GM23338 (cell line): ENCODE measurements at regions not wholly inside any gene's neighbourhood (a gene's known extent, or its start where the extent isn't known, plus 50 kb on each side); places are given as distances from the start of the nearest gene placed in this dataset.

Source experiments
- ATAC-seq: fragments of 200-7000 bp; cut with Tn5 transposase; 3 replicates; pipeline ENCODE4 v1.9.1; 2020
- DNase-seq: peaks from one replicate; pipeline ENCODE4 v3.0.0-alpha.2; 2015; ENCODE audit warnings: low spot score
- H2AFZ ChIP-seq: fragments of 200-600 bp; sonication (generic); 2 replicates; pipeline ENCODE4 v1.8.0; 2016; ENCODE audit warnings: antibody characterized with exemption, mild to moderate bottlenecking, moderate library complexity
- H3F3A ChIP-seq: fragments of 200-600 bp; sonication (generic); replicated peaks from 2 replicates; pipeline ENCODE4 v1.8.0; 2017; ENCODE audit warnings: antibody characterized with exemption, mixed run types, low read depth
- H3K27ac ChIP-seq: fragments of 200-600 bp; sonication (generic); 2 replicates; pipeline ENCODE4 v1.6.1; 2016; ENCODE audit warnings: low read depth
- H3K27me3 ChIP-seq: fragments of 200-600 bp; sonication (generic); 2 replicates; pipeline ENCODE4 v1.8.0; 2016; ENCODE audit warnings: mild to moderate bottlenecking, mixed run types, moderate library complexity; ENCODE audit not compliant: insufficient read depth
- H3K36me3 ChIP-seq: fragments of 200-600 bp; sonication (generic); 2 replicates; pipeline ENCODE4 v1.8.0; 2016; ENCODE audit warnings: mild to moderate bottlenecking; ENCODE audit not compliant: insufficient read depth
- H3K4me1 ChIP-seq: fragments of 200-600 bp; sonication (generic); 2 replicates; pipeline ENCODE4 v1.8.0; 2016; ENCODE audit warnings: mild to moderate bottlenecking, moderate library complexity; ENCODE audit not compliant: insufficient read depth
- H3K4me2 ChIP-seq: fragments of 200-600 bp; sonication (generic); 2 replicates; pipeline ENCODE4 v1.7.1; 2017; ENCODE audit warnings: mixed run types
- H3K4me3 ChIP-seq: fragments of 200-600 bp; sonication (generic); 2 replicates; pipeline ENCODE4 v1.6.1; 2016; ENCODE audit warnings: mixed run types
- H3K79me2 ChIP-seq: fragments of 200-600 bp; sonication (generic); replicated peaks from 2 replicates; pipeline ENCODE4 v1.8.0; 2017; ENCODE audit warnings: mild to moderate bottlenecking; ENCODE audit not compliant: insufficient read depth
- H3K9me2 ChIP-seq: fragments of 200-600 bp; sonication (generic); 2 replicates; pipeline ENCODE4 v1.8.0; 2017; ENCODE audit not compliant: insufficient read depth
- H4K20me1 ChIP-seq: fragments of 200-600 bp; sonication (generic); replicated peaks from 2 replicates; pipeline ENCODE4 v1.8.0; 2017; ENCODE audit warnings: mild to moderate bottlenecking; ENCODE audit not compliant: insufficient read depth
- H3K27ac Mint-ChIP-seq: 2 replicates; pipeline ENCODE4 v1.8.0; 2020; ENCODE audit warnings: inconsistent platforms, mild to moderate bottlenecking, moderate library complexity, mixed read lengths
- H3K27me3 Mint-ChIP-seq: 3 replicates; pipeline ENCODE4 v1.8.0; 2022; ENCODE audit warnings: low read depth, mild to moderate bottlenecking, moderate library complexity, mixed read lengths, inconsistent platforms; ENCODE audit not compliant: insufficient read depth, poor library complexity
- H3K36me3 Mint-ChIP-seq: 3 replicates; pipeline ENCODE4 v1.8.0; 2021; ENCODE audit warnings: low read depth, mild to moderate bottlenecking, inconsistent platforms, moderate library complexity, mixed read lengths
- H3K4me1 Mint-ChIP-seq: 3 replicates; pipeline ENCODE4 v1.8.0; 2020; ENCODE audit warnings: mild to moderate bottlenecking, inconsistent platforms, mixed read lengths
- H3K4me3 Mint-ChIP-seq: 3 replicates; pipeline ENCODE4 v1.8.0; 2021; ENCODE audit warnings: moderate library complexity, mild to moderate bottlenecking, inconsistent platforms, mixed read lengths
- H3K9me3 Mint-ChIP-seq: 3 replicates; pipeline ENCODE4 v1.8.0; 2020; ENCODE audit warnings: moderate library complexity, mild to moderate bottlenecking, inconsistent platforms, mixed read lengths
- CREB1 ChIP-seq: fragments of 250-450 bp; sonication (Bioruptor Pico); IDR thresholded peaks from 2 replicates; pipeline ENCODE4 v1.5.0; 2020; ENCODE audit warnings: low read depth, mild to moderate bottlenecking, moderate library complexity
- CTCF ChIP-seq, 2 experiments: fragments of 200-600 bp in 1 of 2; sonication (generic) in 1 of 2; conservative IDR thresholded peaks; 2 replicates each; pipeline versions ENCODE4 v1.5.1 to v1.6.1; 2016 to 2017; ENCODE audit warnings: antibody characterized with exemption in 2 of 2, low read depth in 2 of 2, mild to moderate bottlenecking in 2 of 2, moderate library complexity in 1 of 2
- EZH2 ChIP-seq: fragments of 200-600 bp; sonication (generic); IDR thresholded peaks from one replicate; pipeline ENCODE4 v1.8.0; 2017; ENCODE audit warnings: antibody characterized with exemption, mild to moderate bottlenecking, low read depth; ENCODE audit not compliant: unreplicated experiment
- EZH2phosphoT487 ChIP-seq: fragments of 200-600 bp; sonication (generic); IDR thresholded peaks from one replicate; pipeline ENCODE4 v1.8.1; 2018; ENCODE audit warnings: antibody characterized with exemption; ENCODE audit not compliant: unreplicated experiment
- JUNB ChIP-seq: IDR thresholded peaks from one replicate; pipeline ENCODE4 v1.6.1; 2016; ENCODE audit warnings: antibody characterized with exemption; ENCODE audit not compliant: unreplicated experiment
- NANOG ChIP-seq: IDR thresholded peaks from 2 replicates; pipeline ENCODE4 v1.6.1; 2016; ENCODE audit warnings: antibody characterized with exemption, borderline replicate concordance
- REST ChIP-seq: IDR thresholded peaks from one replicate; pipeline ENCODE4 v1.6.1; 2018; ENCODE audit warnings: antibody characterized with exemption; ENCODE audit not compliant: unreplicated experiment
- STAT1 ChIP-seq: IDR thresholded peaks from one replicate; pipeline ENCODE4 v1.6.1; 2016; ENCODE audit warnings: antibody characterized with exemption; ENCODE audit not compliant: unreplicated experiment
- ZNF114 ChIP-seq: fragments of 250-450 bp; sonication (Bioruptor Pico); IDR thresholded peaks from 2 replicates; pipeline ENCODE4 v1.5.0; 2020; ENCODE audit warnings: mild to moderate bottlenecking, moderate library complexity
- ZNF462 ChIP-seq: fragments of 250-450 bp; sonication (Bioruptor Pico); IDR thresholded peaks from 2 replicates; pipeline ENCODE4 v1.5.0; 2020; ENCODE audit warnings: mild to moderate bottlenecking, moderate library complexity

GRCh38 chr10:27440478-27440877 is 63.6 kb upstream of the RAB18 start:
- Mint-ChIP-seq H3K4me1 (no peaks in the 10 kb centered on the region), H3K4me3 (no peak overlapping the region), H3K36me3 (no peaks in the 10 kb centered on the region), H3K9me3 (no peaks in the 10 kb centered on the region), H3K27ac (no peak overlapping the region), H3K27me3 (peaks cover 2% of the 10 kb centered on the region)
- Histone ChIP-seq H3K36me3 (no peaks in the 10 kb centered on the region), H4K20me1 (no peaks in the 10 kb centered on the region), H3F3A (no peaks in the 10 kb centered on the region), H3K4me1 (no peaks in the 10 kb centered on the region), H3K4me2 (no peak overlapping the region), H3K27me3 (no peaks in the 10 kb centered on the region), H2AFZ (no peak overlapping the region), H3K79me2 (no peaks in the 10 kb centered on the region), H3K27ac (no peak overlapping the region), H3K4me3 (no peak overlapping the region), H3K9me2 (no peaks in the 10 kb centered on the region)
- ATAC-seq (no peak), DNase-seq (no peak)
- TF ChIP-seq CREB1 (CRISPR knock-in tag) = no peak
- no peak for TF ChIP-seq JUNB
- no peak for TF ChIP-seq STAT1
- no peak for TF ChIP-seq EZH2phosphoT487
- TF ChIP-seq EZH2 = no peak
- no peak for TF ChIP-seq REST
- TF ChIP-seq ZNF114 (CRISPR knock-in tag) = no peak
- no peak for TF ChIP-seq NANOG
- TF ChIP-seq ZNF462 (CRISPR knock-in tag) = no peak
- TF ChIP-seq CTCF (conservative IDR thresholded peaks at IDR 0.05; ENCODE audit: low read depth in 2 of 2) = no peak
